ENCODE measurements at regions not wholly inside any gene's neighbourhood (a gene's known extent, or its start where the extent isn't known, plus 50 kb on each side); places are given as distances from the start of the nearest gene placed in this dataset.

DNA sequence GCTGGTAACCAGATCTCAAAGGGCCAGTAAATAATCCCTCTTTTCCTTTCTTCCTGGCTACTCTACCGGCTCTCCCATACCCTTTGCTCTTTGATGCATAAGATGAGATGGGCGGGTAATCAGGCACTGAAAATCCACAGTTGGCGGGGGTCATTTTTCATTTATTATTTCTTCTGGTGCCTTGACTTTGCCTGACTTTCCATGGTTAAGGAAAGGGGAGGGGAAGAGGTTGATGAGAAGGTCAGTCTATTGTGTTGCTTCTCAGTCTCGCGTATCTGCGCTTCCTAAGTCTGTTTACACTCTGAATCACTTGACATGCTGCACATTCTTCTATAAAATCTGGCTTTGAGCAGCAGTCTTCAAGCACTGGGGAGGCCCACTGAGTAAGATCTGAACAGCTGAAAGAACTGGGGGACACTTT lies 121.1 kb upstream of the HDGFL1 start:
- TF ChIP-seq, protein P1, sequence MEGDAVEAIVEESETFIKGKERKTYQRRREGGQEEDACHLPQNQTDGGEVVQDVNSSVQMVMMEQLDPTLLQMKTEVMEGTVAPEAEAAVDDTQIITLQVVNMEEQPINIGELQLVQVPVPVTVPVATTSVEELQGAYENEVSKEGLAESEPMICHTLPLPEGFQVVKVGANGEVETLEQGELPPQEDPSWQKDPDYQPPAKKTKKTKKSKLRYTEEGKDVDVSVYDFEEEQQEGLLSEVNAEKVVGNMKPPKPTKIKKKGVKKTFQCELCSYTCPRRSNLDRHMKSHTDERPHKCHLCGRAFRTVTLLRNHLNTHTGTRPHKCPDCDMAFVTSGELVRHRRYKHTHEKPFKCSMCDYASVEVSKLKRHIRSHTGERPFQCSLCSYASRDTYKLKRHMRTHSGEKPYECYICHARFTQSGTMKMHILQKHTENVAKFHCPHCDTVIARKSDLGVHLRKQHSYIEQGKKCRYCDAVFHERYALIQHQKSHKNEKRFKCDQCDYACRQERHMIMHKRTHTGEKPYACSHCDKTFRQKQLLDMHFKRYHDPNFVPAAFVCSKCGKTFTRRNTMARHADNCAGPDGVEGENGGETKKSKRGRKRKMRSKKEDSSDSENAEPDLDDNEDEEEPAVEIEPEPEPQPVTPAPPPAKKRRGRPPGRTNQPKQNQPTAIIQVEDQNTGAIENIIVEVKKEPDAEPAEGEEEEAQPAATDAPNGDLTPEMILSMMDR (conservative IDR thresholded peaks at IDR 0.05; ENCODE audit: low read depth in 2 of 2), result no peak
- no peak for TF ChIP-seq REST (IDR thresholded peaks at IDR 0.05; ENCODE audit: unreplicated experiment)

Measured in GM23338 (cell line).